Body of pancreas (tissue), 4 donors: ENCODE measurements at regions not wholly inside any gene's neighbourhood (a gene's known extent, or its start where the extent isn't known, plus 50 kb on each side); places are given as distances from the start of the nearest gene placed in this dataset.
A peak's percentile ranks its signal among the peaks of the same experiment; 100 is the strongest.

Experiments
- ATAC-seq: fragments of 150-250 bp; one replicate; pipeline ENCODE4 v1.9.1; 2016
- DNase-seq, 4 donors: peaks; one replicate each; pipeline ENCODE4 v3.0.0-alpha.2; 2019
- H3K27ac ChIP-seq, 4 donors: fragments of 200-600 bp; sonication (generic); 1 replicate in 3 of 4; 2 replicates in 1 of 4; pipeline versions ENCODE4 v1.5.1 to v1.6.1; 2016 to 2019; ENCODE audit warnings: mild to moderate bottlenecking in 1 of 4, mixed read lengths in 1 of 4, moderate library complexity in 1 of 4
- H3K27me3 ChIP-seq, 2 donors: fragments of 200-600 bp; sonication (generic); one replicate each; pipeline ENCODE4 v1.6.0; 2016; ENCODE audit warnings: mild to moderate bottlenecking in 1 of 2
- H3K36me3 ChIP-seq, 2 donors: fragments of 200-600 bp; sonication (generic); replicated peaks in 1 of 2; 2 replicates each; pipeline ENCODE4 v1.5.1; 2016; ENCODE audit warnings: low read depth in 2 of 2; ENCODE audit not compliant: insufficient read depth in 1 of 2
- H3K4me1 ChIP-seq: fragments of 200-600 bp; sonication (generic); one replicate; pipeline ENCODE4 v1.6.0; 2016
- H3K4me3 ChIP-seq, 2 donors: fragments of 200-600 bp; sonication (generic); 1 replicate in 1 of 2; 2 replicates in 1 of 2; pipeline ENCODE4 v1.5.1; 2016 to 2019
- H3K9me3 ChIP-seq, 3 donors: fragments of 200-600 bp; sonication (generic); 1 replicate in 2 of 3; 2 replicates in 1 of 3; pipeline ENCODE4 v1.5.1; 2016
- CTCF ChIP-seq, 7 experiments: fragments of 450-650 bp in 4 of 7; fragments of 200-600 bp in 3 of 7; sonication (generic) in 3 of 7; IDR thresholded peaks; one replicate each; pipeline ENCODE4 v1.5.1; 2016 to 2019; ENCODE audit warnings: antibody characterized with exemption in 7 of 7
- POLR2A ChIP-seq, 3 donors: fragments of 450-650 bp; IDR thresholded peaks; one replicate each; pipeline ENCODE4 v1.6.1; 2016; ENCODE audit warnings: antibody characterized with exemption in 3 of 3, mild to moderate bottlenecking in 2 of 3
- WGBS, 2 donors: methylation state at CpG; one replicate each; pipeline ENCODE4 v1.1.5; 2017; 5-methylcytosine and 5-hydroxymethylcytosine counted together
- intact Hi-C: fragments of 100-400 bp; cut with DNase I; formaldehyde crosslinking; loops from one replicate; pipeline ENCODE4 v1.15.1; 2023

GRCh38 chr10:88057720-88058119 is 194.3 kb downstream of the PTEN start:
- intact Hi-C loops = no loop called here
- H3K27me3 ChIP-seq = no peaks in the 10 kb centered on the region
- 88 to 95% methylated on average over 1 of the region's 1 CpG for WGBS, 2 donors
- TF ChIP-seq CTCF (IDR thresholded peaks at IDR 0.05) (no peak), POLR2A (IDR thresholded peaks at IDR 0.05) (no peak)
- H3K9me3 ChIP-seq = no peaks in the 10 kb centered on the region
- DNase-seq = no peak
- H3K4me3 ChIP-seq = no peak overlapping the region
- ATAC-seq = no peak
- H3K27ac ChIP-seq = no peak overlapping the region
- peaks cover 6% of the 10 kb centered on the region for H3K4me1 ChIP-seq
- H3K36me3 ChIP-seq = no peaks in the 10 kb centered on the region

GRCh38 chr10:88058750-88059149 is 195.3 kb downstream of the PTEN start:
- intact Hi-C loops = no loop called here
- TF ChIP-seq CTCF (IDR thresholded peaks at IDR 0.05) (no peak), POLR2A (IDR thresholded peaks at IDR 0.05) (no peak)
- ATAC-seq (no peak), DNase-seq (no peak)
- WGBS, 2 donors = 71 to 73% methylated on average over 4 of the region's 4 CpGs
- H3K27me3 ChIP-seq = no peaks in the 10 kb centered on the region
- no peaks in the 10 kb centered on the region for H3K9me3 ChIP-seq
- peaks cover 16% of the 10 kb centered on the region for H3K4me1 ChIP-seq
- H3K27ac ChIP-seq = no peak overlapping the region
- no peaks in the 10 kb centered on the region for H3K36me3 ChIP-seq
- no peak overlapping the region for H3K4me3 ChIP-seq

GRCh38 chr10:88059190-88059589 is 195.8 kb downstream of the PTEN start:
- 61 to 64% methylated on average over 4 of the region's 4 CpGs for WGBS, 2 donors
- peak in 1 of 4 donors; percentile 43 for DNase-seq
- Histone ChIP-seq H3K36me3 (no peaks in the 10 kb centered on the region), H3K27ac (no peak overlapping the region), H3K9me3 (no peaks in the 10 kb centered on the region), H3K27me3 (no peaks in the 10 kb centered on the region), H3K4me3 (no peak overlapping the region), H3K4me1 (peaks cover 17% of the 10 kb centered on the region)
- TF ChIP-seq POLR2A (IDR thresholded peaks at IDR 0.05) = no peak
- TF ChIP-seq CTCF (IDR thresholded peaks at IDR 0.05) = no peak
- no peak for ATAC-seq
- intact Hi-C loops = no loop called here

- intact Hi-C loops = no loop called here
- H3K36me3 ChIP-seq = no peaks in the 10 kb centered on the region
- no peak for ATAC-seq
- H3K4me3 ChIP-seq = no peak overlapping the region
- no peaks in the 10 kb centered on the region for H3K27me3 ChIP-seq
- TF ChIP-seq POLR2A (IDR thresholded peaks at IDR 0.05) = no peak
- no peak for TF ChIP-seq CTCF (IDR thresholded peaks at IDR 0.05)
- H3K4me1 ChIP-seq = peaks cover 17% of the 10 kb centered on the region
- no peaks in the 10 kb centered on the region for H3K9me3 ChIP-seq
- no peak for DNase-seq
- 94 to 97% methylated on average over 6 of the region's 6 CpGs for WGBS, 2 donors
- H3K27ac ChIP-seq = no peak overlapping the region
Measured at GRCh38 chr10:88060762-88061161, 197.3 kb downstream of the PTEN start.

- WGBS, 2 donors = 50 to 81% methylated on average over 6 of the region's 6 CpGs
- ATAC-seq (no peak), DNase-seq (no peak)
- H3K4me3 ChIP-seq = no peak overlapping the region
- TF ChIP-seq CTCF (IDR thresholded peaks at IDR 0.05) (no peak), POLR2A (IDR thresholded peaks at IDR 0.05) (no peak)
- no peaks in the 10 kb centered on the region for H3K9me3 ChIP-seq
- H3K27me3 ChIP-seq = no peaks in the 10 kb centered on the region
- intact Hi-C loops = no loop called here
- peaks cover 17% of the 10 kb centered on the region for H3K4me1 ChIP-seq
- no peaks in the 10 kb centered on the region for H3K36me3 ChIP-seq
- H3K27ac ChIP-seq = peak overlapping the region; percentile 35 to 46 (median 38)
Measured at GRCh38 chr10:88062385-88062784, 199.0 kb downstream of the PTEN start.
